Tibial nerve (tissue), 4 donors: ENCODE measurements at regions not wholly inside any gene's neighbourhood (a gene's known extent, or its start where the extent isn't known, plus 50 kb on each side); places are given as distances from the start of the nearest gene placed in this dataset.

Experiments used
- DNase-seq, 2 donors: peaks; one replicate each; pipeline ENCODE4 v3.0.0-alpha.2; 2019; ENCODE audit warnings: low spot score in 2 of 2
- H3K27ac ChIP-seq, 4 donors: fragments of 200-600 bp; sonication (generic) in 3 of 4; one replicate each; pipeline ENCODE4 v1.5.1; 2017 to 2019; ENCODE audit warnings: mild to moderate bottlenecking in 1 of 4
- H3K27me3 ChIP-seq, 2 donors: fragments of 200-600 bp; sonication (generic) in 1 of 2; one replicate each; pipeline versions ENCODE4 v1.5.1 to v1.6.0; 2017 to 2019
- H3K36me3 ChIP-seq, 3 donors: fragments of 200-600 bp; sonication (generic); one replicate each; pipeline ENCODE4 v1.5.1; 2018 to 2019
- H3K4me1 ChIP-seq, 4 donors: fragments of 200-600 bp; sonication (generic) in 3 of 4; one replicate each; pipeline ENCODE4 v1.5.1; 2017 to 2019
- H3K4me3 ChIP-seq, 4 donors: fragments of 200-600 bp; sonication (generic) in 3 of 4; one replicate each; pipeline ENCODE4 v1.5.1; 2017 to 2019; ENCODE audit warnings: mild to moderate bottlenecking in 1 of 4, moderate library complexity in 1 of 4
- H3K9me3 ChIP-seq, 4 donors: fragments of 200-600 bp; sonication (generic) in 3 of 4; one replicate each; pipeline ENCODE4 v1.5.1; 2017 to 2019
- CTCF ChIP-seq, 5 experiments: fragments of 200-600 bp in 3 of 5; fragments of 450-650 bp in 2 of 5; sonication (generic) in 3 of 5; IDR thresholded peaks; one replicate each; pipeline ENCODE4 v1.5.1; 2016 to 2019; ENCODE audit warnings: antibody characterized with exemption in 5 of 5, mild to moderate bottlenecking in 3 of 5, moderate library complexity in 2 of 5
- EP300 ChIP-seq, 2 donors: sonication (generic); formaldehyde crosslinking; IDR thresholded peaks; one replicate each; pipeline ENCODE4 v1.6.1; 2017; ENCODE audit warnings: antibody characterized with exemption in 2 of 2, mild to moderate bottlenecking in 1 of 2
- POLR2A ChIP-seq, 2 donors: fragments of 450-650 bp; IDR thresholded peaks; one replicate each; pipeline ENCODE4 v1.6.1; 2017; ENCODE audit warnings: antibody characterized with exemption in 2 of 2, mild to moderate bottlenecking in 2 of 2, moderate library complexity in 2 of 2
- WGBS, 2 donors: methylation state at CpG; one replicate each; pipeline ENCODE4 v1.1.5; 2018; 5-methylcytosine and 5-hydroxymethylcytosine counted together

GRCh38 chr2:175742367-175742766, 259.7 kb downstream of the LNPK start:
- no peaks in the 10 kb centered on the region for H3K27me3 ChIP-seq
- no peaks in the 10 kb centered on the region for H3K4me1 ChIP-seq
- TF ChIP-seq EP300 (IDR thresholded peaks at IDR 0.05): no peak
- no peak for TF ChIP-seq CTCF (IDR thresholded peaks at IDR 0.05)
- no peak for TF ChIP-seq POLR2A (IDR thresholded peaks at IDR 0.05)
- H3K36me3 ChIP-seq: no peaks in the 10 kb centered on the region
- no peaks in the 10 kb centered on the region for H3K9me3 ChIP-seq
- no peak overlapping the region for H3K4me3 ChIP-seq
- 79 to 87% methylated on average over 3 of the region's 3 CpGs for WGBS, 2 donors
- H3K27ac ChIP-seq: no peak overlapping the region
- DNase-seq: no peak

- Histone ChIP-seq H3K4me3 (no peak overlapping the region), H3K27me3 (no peaks in the 10 kb centered on the region), H3K36me3 (no peaks in the 10 kb centered on the region), H3K9me3 (no peaks in the 10 kb centered on the region), H3K27ac (no peak overlapping the region), H3K4me1 (no peaks in the 10 kb centered on the region)
- no peak for TF ChIP-seq CTCF (IDR thresholded peaks at IDR 0.05)
- no peak for DNase-seq
Measured at GRCh38 chr2:175741164-175741563, 260.9 kb downstream of the LNPK start.

GRCh38 chr2:175737722-175738361, 264.2 kb downstream of the LNPK start:
- TF ChIP-seq EP300 (IDR thresholded peaks at IDR 0.05) (no peak), CTCF (IDR thresholded peaks at IDR 0.05) (no peak), POLR2A (IDR thresholded peaks at IDR 0.05) (no peak)
- no peaks in the 10 kb centered on the region for H3K27me3 ChIP-seq
- WGBS, 2 donors: 56 to 60% methylated on average over 3 of the region's 3 CpGs

GRCh38 chr2:175734686-175735085, 267.4 kb downstream of the LNPK start:
- Histone ChIP-seq H3K27ac (no peak overlapping the region), H3K4me3 (no peak overlapping the region), H3K27me3 (no peaks in the 10 kb centered on the region), H3K36me3 (no peaks in the 10 kb centered on the region), H3K9me3 (no peaks in the 10 kb centered on the region), H3K4me1 (no peaks in the 10 kb centered on the region)
- WGBS, 2 donors: 54% methylated on average over 5 of the region's 5 CpGs
- DNase-seq: no peak
- TF ChIP-seq CTCF (IDR thresholded peaks at IDR 0.05): no peak
- TF ChIP-seq EP300 (IDR thresholded peaks at IDR 0.05): no peak
- TF ChIP-seq POLR2A (IDR thresholded peaks at IDR 0.05): no peak

More at GRCh38 chr2:175737722-175738361, 264.2 kb downstream of the LNPK start:
- H3K36me3 ChIP-seq: no peaks in the 10 kb centered on the region
- H3K27ac ChIP-seq: no peak overlapping the region
- no peak overlapping the region for H3K4me3 ChIP-seq
- H3K9me3 ChIP-seq: no peaks in the 10 kb centered on the region
- H3K4me1 ChIP-seq: no peaks in the 10 kb centered on the region
- no peak for DNase-seq

GRCh38 chr2:175732531-175732930, 269.5 kb downstream of the LNPK start:
- DNase-seq: no peak
- WGBS, 2 donors: 64 to 67% methylated on average over 2 of the region's 2 CpGs

More at GRCh38 chr2:175732531-175732930, 269.5 kb downstream of the LNPK start:
- no peaks in the 10 kb centered on the region for H3K27me3 ChIP-seq
- no peak overlapping the region for H3K27ac ChIP-seq
- no peak overlapping the region for H3K4me3 ChIP-seq
- no peaks in the 10 kb centered on the region for H3K36me3 ChIP-seq
- no peaks in the 10 kb centered on the region for H3K4me1 ChIP-seq
- no peaks in the 10 kb centered on the region for H3K9me3 ChIP-seq
- no peak for TF ChIP-seq POLR2A (IDR thresholded peaks at IDR 0.05)
- no peak for TF ChIP-seq EP300 (IDR thresholded peaks at IDR 0.05)
- TF ChIP-seq CTCF (IDR thresholded peaks at IDR 0.05): no peak
